BLaER1 (cell line): ENCODE measurements at regions not wholly inside any gene's neighbourhood (a gene's known extent, or its start where the extent isn't known, plus 50 kb on each side); places are given as distances from the start of the nearest gene placed in this dataset.

Experiments
- H3K27ac ChIP-seq: shearing (Covaris generic); formaldehyde crosslinking; 2 replicates; pipeline ENCODE4 v1.8.1; 2022
- H3K27me3 ChIP-seq: shearing (Covaris generic); formaldehyde crosslinking; 2 replicates; pipeline ENCODE4 v1.8.1; 2022
- H3K36me3 ChIP-seq: shearing (Covaris generic); formaldehyde crosslinking; 2 replicates; pipeline ENCODE4 v1.8.1; 2022
- H3K4me1 ChIP-seq: shearing (Covaris generic); formaldehyde crosslinking; 2 replicates; pipeline ENCODE4 v1.8.1; 2022
- H3K4me2 ChIP-seq: shearing (Covaris generic); formaldehyde crosslinking; 2 replicates; pipeline ENCODE4 v1.8.1; 2022
- H3K4me3 ChIP-seq: shearing (Covaris generic); formaldehyde crosslinking; 2 replicates; pipeline ENCODE4 v1.8.1; 2022
- H3K9ac ChIP-seq: shearing (Covaris generic); formaldehyde crosslinking; 2 replicates; pipeline ENCODE4 v1.8.1; 2022
- H3K9me3 ChIP-seq: shearing (Covaris generic); formaldehyde crosslinking; 2 replicates; pipeline ENCODE4 v1.8.1; 2022
- H4K20me1 ChIP-seq: shearing (Covaris generic); formaldehyde crosslinking; 2 replicates; pipeline ENCODE4 v1.8.1; 2022
- Cebpa-rat ChIP-seq: shearing (Covaris generic); IDR thresholded peaks from 2 replicates; pipeline ENCODE4 v1.8.1; 2022

DNA sequence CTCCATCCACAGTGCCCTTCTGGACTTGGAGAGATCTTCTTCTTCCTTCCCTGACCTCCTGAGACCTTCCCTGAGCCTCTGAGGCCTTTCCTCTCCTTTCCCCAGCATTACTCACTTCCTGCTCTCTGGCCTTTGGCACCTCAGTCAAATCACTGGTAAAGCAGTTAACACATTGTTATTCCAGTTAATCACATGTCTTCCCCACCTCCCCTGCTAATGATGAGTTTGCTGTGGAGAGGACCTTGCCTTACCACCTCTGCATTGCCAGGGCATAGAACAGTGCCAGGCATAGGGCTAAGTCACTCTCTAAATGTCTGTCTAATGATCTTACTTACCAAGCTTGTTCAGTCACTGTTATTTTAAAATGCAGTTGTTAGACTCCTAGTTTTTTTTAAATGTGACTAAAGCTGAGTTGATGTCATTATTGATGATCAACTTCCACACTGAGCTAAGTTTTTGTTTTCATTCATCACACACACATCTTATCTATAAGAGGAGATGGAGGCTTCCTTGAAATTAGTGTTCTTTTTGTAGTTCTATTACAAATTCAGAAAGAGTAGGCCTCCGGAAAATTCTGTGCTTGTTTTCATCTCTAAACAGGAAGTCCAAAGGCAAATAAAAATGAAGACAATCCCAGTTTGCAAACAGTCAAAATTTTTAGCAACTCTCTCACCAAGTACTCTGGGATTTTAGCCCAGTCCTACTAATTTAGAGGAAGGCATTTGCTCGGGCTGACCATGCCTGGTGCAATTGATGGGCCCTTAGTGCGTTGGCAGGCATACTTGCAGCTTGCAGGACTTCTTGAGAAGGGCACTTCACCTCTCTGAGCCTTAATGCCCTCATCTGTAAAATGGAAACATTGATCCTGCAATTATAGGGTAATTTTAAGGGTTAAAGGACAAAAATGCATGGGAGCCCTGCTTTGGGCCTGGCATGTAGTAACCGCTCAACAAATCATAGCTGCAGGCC, 113.7 kb upstream of the SPRED2 start:
- no peak for TF ChIP-seq Cebpa-rat
- no peak overlapping the region for H3K9ac ChIP-seq
- H3K4me3 ChIP-seq, result no peak overlapping the region
- H3K27me3 ChIP-seq, result no peaks in the 10 kb centered on the region
- H3K4me1 ChIP-seq, result peaks cover 13% of the 10 kb centered on the region
- no peaks in the 10 kb centered on the region for H3K36me3 ChIP-seq
- H3K9me3 ChIP-seq, result no peaks in the 10 kb centered on the region
- no peaks in the 10 kb centered on the region for H4K20me1 ChIP-seq
- H3K4me2 ChIP-seq, result no peak overlapping the region
- H3K27ac ChIP-seq, result no peak overlapping the region

DNA sequence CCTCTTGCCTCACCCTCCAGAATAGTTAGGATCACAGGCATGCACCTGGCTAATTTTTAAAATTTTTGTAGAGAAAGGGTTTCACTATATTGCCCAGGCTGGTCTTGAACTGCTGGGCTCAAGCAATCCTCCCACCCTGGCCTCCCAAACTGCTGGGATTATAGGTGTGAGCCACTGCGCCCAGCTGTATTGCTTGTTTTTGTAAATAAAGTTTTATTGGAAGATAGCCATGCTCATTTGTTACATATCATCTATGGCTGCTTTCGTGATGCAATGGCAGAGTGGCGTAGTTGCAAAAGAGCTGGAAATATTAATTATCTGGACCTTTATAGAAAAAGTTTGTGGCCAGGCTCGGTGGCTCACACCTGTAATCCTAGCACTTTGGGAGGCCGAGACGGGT, 109.4 kb upstream of the SPRED2 start:
- Histone ChIP-seq H3K27ac (no peak overlapping the region), H4K20me1 (no peaks in the 10 kb centered on the region), H3K9ac (no peak overlapping the region), H3K36me3 (no peaks in the 10 kb centered on the region), H3K4me1 (peaks cover 13% of the 10 kb centered on the region), H3K27me3 (no peaks in the 10 kb centered on the region), H3K4me2 (no peak overlapping the region), H3K4me3 (no peak overlapping the region), H3K9me3 (no peaks in the 10 kb centered on the region)
- TF ChIP-seq Cebpa-rat, result no peak

DNA sequence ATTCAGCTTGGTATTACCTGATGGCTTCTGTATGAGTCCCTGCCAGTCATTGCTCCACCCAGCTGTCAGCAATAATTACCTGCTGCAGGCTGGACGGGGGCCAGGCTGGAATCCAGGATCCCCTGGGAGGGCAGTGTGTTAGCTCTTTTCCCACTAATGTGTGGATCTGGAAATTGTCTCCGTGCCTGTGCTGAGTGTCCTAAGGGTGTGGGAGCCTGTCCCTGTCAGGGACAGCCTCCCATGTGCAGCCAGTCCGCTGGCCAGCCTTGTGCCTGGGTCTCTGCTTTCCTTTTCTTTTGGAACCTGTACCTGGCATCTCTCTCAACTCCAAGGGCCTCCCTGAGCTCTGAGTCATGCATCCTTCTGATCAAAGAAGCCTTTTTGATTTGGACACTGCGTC, 107.2 kb upstream of the SPRED2 start:
- Histone ChIP-seq H3K27ac (no peak overlapping the region), H3K36me3 (no peaks in the 10 kb centered on the region), H3K9me3 (no peaks in the 10 kb centered on the region), H3K27me3 (no peaks in the 10 kb centered on the region), H3K4me1 (peaks cover 13% of the 10 kb centered on the region), H4K20me1 (no peaks in the 10 kb centered on the region), H3K4me2 (no peak overlapping the region), H3K9ac (no peak overlapping the region), H3K4me3 (no peak overlapping the region)
- TF ChIP-seq Cebpa-rat, result no peak

DNA sequence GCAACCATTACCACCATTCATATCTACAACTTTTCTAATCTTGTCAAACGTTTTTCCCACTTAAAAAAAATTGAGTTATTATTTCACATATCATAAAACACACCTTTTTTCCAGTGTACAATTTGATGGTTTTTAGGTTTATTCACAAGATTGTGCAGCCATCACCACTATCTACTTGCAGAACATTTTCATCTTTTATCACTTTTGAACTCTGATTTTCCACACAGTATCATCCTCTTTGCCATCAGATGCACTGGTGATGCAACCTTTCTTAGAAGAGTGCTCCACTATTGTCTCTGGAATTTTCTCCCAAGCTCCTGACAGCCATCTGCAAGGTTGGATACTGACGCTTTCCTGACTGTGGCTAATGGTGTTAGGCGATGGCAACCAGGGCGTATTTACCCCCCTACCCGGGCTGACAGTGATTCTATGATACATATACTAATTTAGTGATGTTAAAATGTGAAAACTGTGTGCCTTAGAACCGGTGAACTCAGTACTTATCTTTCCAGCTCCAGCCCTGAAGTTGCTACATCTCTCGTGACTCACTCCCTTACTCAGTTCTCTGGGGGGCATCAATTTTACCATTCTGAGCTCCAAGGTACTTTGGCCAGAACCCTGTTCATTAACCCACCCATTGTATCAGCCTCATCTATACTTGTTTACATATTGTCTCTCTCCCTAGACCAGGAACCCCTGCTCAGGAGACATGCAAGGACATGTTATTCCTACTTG, 105.4 kb upstream of the SPRED2 start:
- H3K27me3 ChIP-seq, result no peaks in the 10 kb centered on the region
- H3K9me3 ChIP-seq, result no peaks in the 10 kb centered on the region
- no peak for TF ChIP-seq Cebpa-rat

DNA sequence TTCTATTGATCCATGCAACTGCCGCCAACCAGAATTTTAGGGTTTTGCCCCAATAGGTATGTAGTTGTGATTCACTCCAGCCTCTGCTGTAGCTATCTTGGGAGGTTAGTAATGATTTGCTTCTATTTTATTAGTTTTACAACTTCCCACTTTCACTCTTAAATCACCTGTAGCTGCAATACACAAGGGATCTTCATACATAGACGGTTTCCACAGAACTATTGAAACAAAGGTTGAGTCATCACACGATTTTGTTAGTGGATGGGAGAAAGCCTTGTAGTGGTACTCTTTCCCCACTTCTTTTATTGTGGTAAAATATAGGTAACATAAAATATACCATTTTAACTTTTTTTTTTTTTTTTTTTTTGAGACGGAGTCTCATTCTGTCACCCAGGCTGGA, 104.2 kb upstream of the SPRED2 start:
- no peak overlapping the region for H3K9ac ChIP-seq
- no peak overlapping the region for H3K4me3 ChIP-seq
- no peak overlapping the region for H3K4me2 ChIP-seq
- H3K4me1 ChIP-seq, result no peaks in the 10 kb centered on the region
- no peak for TF ChIP-seq Cebpa-rat
- no peaks in the 10 kb centered on the region for H4K20me1 ChIP-seq
- no peaks in the 10 kb centered on the region for H3K27me3 ChIP-seq
- no peaks in the 10 kb centered on the region for H3K36me3 ChIP-seq
- no peak overlapping the region for H3K27ac ChIP-seq
- H3K9me3 ChIP-seq, result no peaks in the 10 kb centered on the region

More for the DNA sequence above, 105.4 kb upstream of the SPRED2 start:
- H4K20me1 ChIP-seq, result no peaks in the 10 kb centered on the region
- H3K4me3 ChIP-seq, result no peak overlapping the region
- H3K36me3 ChIP-seq, result no peaks in the 10 kb centered on the region
- no peak overlapping the region for H3K4me2 ChIP-seq
- H3K4me1 ChIP-seq, result peaks cover 2% of the 10 kb centered on the region
- H3K27ac ChIP-seq, result no peak overlapping the region
- H3K9ac ChIP-seq, result no peak overlapping the region

DNA sequence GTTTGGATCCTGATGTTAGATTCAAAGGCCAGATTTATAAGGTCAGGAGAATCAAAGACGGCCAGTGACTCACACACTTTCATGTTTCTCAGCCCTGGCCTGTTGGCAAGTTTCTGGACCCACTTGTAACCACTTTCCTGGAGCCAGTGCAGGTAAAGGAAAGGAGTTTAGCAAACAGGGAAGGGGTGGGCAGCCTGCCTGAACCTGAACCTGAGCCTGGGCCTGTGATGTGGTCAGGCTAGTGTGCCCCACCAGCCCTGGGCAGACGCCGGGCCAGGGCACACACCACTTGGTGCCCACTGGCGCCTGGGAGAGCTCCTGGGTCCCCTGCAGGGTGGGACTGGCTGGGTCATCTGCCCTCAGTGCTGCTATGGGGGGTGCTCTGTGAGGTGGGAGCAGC, 100.5 kb upstream of the SPRED2 start:
- Histone ChIP-seq H4K20me1 (no peaks in the 10 kb centered on the region), H3K4me2 (no peak overlapping the region), H3K27ac (no peak overlapping the region), H3K27me3 (no peaks in the 10 kb centered on the region), H3K9ac (no peak overlapping the region), H3K4me1 (no peaks in the 10 kb centered on the region), H3K4me3 (no peak overlapping the region), H3K36me3 (no peaks in the 10 kb centered on the region), H3K9me3 (no peaks in the 10 kb centered on the region)
- no peak for TF ChIP-seq Cebpa-rat

DNA sequence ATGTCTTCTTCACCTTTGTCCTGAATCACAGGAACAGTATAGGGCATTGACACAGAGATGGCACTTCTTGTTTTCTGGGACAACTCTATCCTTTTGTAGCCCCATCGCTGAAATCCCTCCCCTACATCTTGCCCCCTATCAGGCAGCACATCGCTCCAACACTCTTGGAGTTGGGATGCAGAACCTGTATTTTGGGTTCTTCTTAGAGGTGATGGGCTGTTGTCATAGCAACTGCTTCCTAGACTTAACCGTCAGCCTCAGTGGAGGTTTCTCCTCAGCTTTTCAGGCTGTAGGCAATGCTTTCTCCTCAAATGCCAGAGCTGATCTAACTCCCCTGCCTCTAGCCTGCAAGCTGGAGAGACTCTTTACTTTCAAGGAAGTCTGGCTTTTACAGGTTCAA, 99.9 kb upstream of the SPRED2 start:
- H3K9me3 ChIP-seq, result no peaks in the 10 kb centered on the region
- H3K27ac ChIP-seq, result no peak overlapping the region
- no peak for TF ChIP-seq Cebpa-rat
- no peaks in the 10 kb centered on the region for H3K27me3 ChIP-seq
- no peak overlapping the region for H3K4me2 ChIP-seq
- H3K9ac ChIP-seq, result no peak overlapping the region
- H3K36me3 ChIP-seq, result no peaks in the 10 kb centered on the region
- H4K20me1 ChIP-seq, result no peaks in the 10 kb centered on the region
- H3K4me1 ChIP-seq, result no peaks in the 10 kb centered on the region
- no peak overlapping the region for H3K4me3 ChIP-seq

DNA sequence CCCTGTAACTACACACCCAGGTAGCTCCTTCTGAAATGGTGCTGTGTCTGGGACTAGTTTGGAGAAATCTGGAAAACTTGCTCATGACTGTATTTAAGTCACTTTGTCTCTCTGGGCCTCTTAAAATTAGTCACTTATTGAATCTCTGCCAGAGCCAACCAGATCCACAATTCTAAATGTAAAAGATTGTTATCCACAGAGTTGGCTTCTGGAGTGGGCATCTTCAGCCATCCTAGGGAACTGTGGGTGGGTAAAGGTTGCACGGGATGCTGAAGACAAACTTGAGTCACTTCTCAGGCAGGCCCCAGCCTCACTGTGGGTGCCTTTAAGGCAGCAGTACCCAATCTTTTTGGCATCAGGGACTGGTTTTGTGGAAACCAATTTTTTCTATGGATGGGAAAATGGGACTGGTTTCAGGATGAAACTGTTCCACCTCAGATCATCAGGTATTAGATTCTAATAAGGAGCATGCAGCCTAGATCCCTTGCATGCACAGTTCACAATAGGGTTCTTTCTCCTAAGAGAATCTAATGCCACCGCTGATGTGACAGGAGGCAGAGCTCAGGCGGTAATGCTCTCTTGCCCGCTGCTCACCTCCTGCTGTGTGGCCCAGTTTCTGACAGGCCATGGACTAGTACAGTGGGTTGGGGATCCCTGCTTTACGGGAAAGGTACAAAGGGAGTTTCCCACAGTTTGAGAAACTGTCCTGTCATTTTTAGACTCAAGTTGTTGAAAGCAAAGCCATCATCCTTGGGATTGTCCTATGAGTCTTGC, 98.3 kb upstream of the SPRED2 start:
- Histone ChIP-seq H3K4me3 (no peak overlapping the region), H3K9me3 (no peaks in the 10 kb centered on the region), H3K27ac (no peak overlapping the region), H4K20me1 (no peaks in the 10 kb centered on the region), H3K9ac (no peak overlapping the region), H3K4me2 (no peak overlapping the region), H3K4me1 (no peaks in the 10 kb centered on the region), H3K27me3 (no peaks in the 10 kb centered on the region), H3K36me3 (no peaks in the 10 kb centered on the region)
- TF ChIP-seq Cebpa-rat, result no peak

DNA sequence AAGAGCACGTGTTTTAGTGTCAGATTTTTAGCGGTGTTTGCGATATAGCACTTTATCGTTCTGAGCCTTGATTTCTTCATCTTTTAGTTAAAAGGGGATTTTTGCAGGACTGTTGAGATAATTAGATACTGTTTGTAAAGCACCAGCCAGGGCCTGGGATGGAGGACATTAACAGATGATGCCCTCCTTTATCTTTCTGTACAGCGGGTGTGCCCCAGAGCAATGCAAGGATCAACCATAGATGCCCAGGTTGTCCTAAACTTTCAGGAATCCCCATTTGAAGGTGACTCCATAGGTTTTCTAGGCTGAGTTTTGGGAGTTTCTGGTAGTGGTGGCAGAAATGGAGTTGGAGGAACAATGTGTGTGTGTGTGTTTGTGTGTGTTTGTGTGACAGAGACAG, 97.0 kb upstream of the SPRED2 start:
- Histone ChIP-seq H3K4me1 (no peaks in the 10 kb centered on the region), H3K4me3 (no peak overlapping the region), H3K36me3 (no peaks in the 10 kb centered on the region), H4K20me1 (no peaks in the 10 kb centered on the region), H3K4me2 (no peak overlapping the region), H3K9ac (no peak overlapping the region), H3K27ac (no peak overlapping the region), H3K9me3 (no peaks in the 10 kb centered on the region), H3K27me3 (no peaks in the 10 kb centered on the region)
- no peak for TF ChIP-seq Cebpa-rat

DNA sequence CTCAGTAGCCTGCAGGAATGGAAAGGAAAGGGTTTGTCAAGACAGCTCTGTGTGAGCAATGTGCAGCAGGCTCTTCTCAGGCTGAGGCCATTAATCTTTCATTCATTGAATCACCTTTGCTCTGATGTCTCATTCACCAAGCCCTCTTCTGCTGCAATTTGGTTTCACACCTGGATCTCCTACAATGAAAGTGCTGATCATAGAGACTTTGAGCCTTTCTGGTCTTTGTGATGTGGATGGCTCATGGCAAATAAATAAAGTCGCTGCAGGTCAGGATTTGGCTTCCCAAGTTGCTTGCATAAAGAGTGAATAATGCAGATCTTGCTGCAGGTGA, 95.8 kb upstream of the SPRED2 start:
- TF ChIP-seq Cebpa-rat, result no peak
- Histone ChIP-seq H3K27me3 (no peaks in the 10 kb centered on the region), H3K36me3 (no peaks in the 10 kb centered on the region), H3K4me1 (no peaks in the 10 kb centered on the region), H3K9me3 (no peaks in the 10 kb centered on the region), H4K20me1 (no peaks in the 10 kb centered on the region), H3K27ac (no peak overlapping the region), H3K4me3 (no peak overlapping the region), H3K4me2 (no peak overlapping the region), H3K9ac (no peak overlapping the region)
